HEK293 (cell line): ENCODE measurements at regions not wholly inside any gene's neighbourhood (a gene's known extent, or its start where the extent isn't known, plus 50 kb on each side); places are given as distances from the start of the nearest gene placed in this dataset.

Experiments used
- BCL11A ChIP-seq: fragments of 450-650 bp; formaldehyde crosslinking; IDR thresholded peaks from 2 replicates; pipeline ENCODE4 v1.5.1; 2016; ENCODE audit warnings: low read depth, missing biosample characterization, missing genetic modification characterization
- KLF10 ChIP-seq: fragments of 450-650 bp; IDR thresholded peaks from 2 replicates; pipeline ENCODE4 v1.5.1; 2018; ENCODE audit warnings: missing biosample characterization, mild to moderate bottlenecking, missing genetic modification characterization
- MYNN ChIP-seq: fragments of 450-650 bp; formaldehyde crosslinking; IDR thresholded peaks from 2 replicates; pipeline ENCODE4 v1.5.1; 2016; ENCODE audit warnings: missing biosample characterization, missing genetic modification characterization, borderline replicate concordance
- MZF1 ChIP-seq: fragments of 450-650 bp; formaldehyde crosslinking; IDR thresholded peaks from 2 replicates; pipeline ENCODE4 v1.5.1; 2017; ENCODE audit warnings: missing biosample characterization, missing genetic modification characterization, borderline replicate concordance
- SP2 ChIP-seq: fragments of 450-650 bp; formaldehyde crosslinking; IDR thresholded peaks from 2 replicates; pipeline ENCODE4 v1.5.1; 2016; ENCODE audit warnings: missing biosample characterization, missing genetic modification characterization
- YY1 ChIP-seq: fragments of 450-650 bp; formaldehyde crosslinking; IDR thresholded peaks from 2 replicates; pipeline ENCODE4 v1.5.1; 2018; ENCODE audit warnings: missing biosample characterization, missing genetic modification characterization
- ZBTB20 ChIP-seq: fragments of 450-650 bp; formaldehyde crosslinking; IDR thresholded peaks from 2 replicates; pipeline ENCODE4 v1.5.1; 2016; ENCODE audit warnings: missing biosample characterization, missing genetic modification characterization
- ZBTB26 ChIP-seq: fragments of 450-650 bp; formaldehyde crosslinking; optimal IDR thresholded peaks from 2 replicates; pipeline ENCODE3; 2016; ENCODE audit warnings: missing biosample characterization, mild to moderate bottlenecking, missing genetic modification characterization
- ZBTB7A ChIP-seq: fragments of 450-650 bp; formaldehyde crosslinking; IDR thresholded peaks from 2 replicates; pipeline ENCODE4 v1.5.1; 2016; ENCODE audit warnings: low read depth, missing biosample characterization, missing genetic modification characterization
- ZFHX2 ChIP-seq: fragments of 450-650 bp; formaldehyde crosslinking; conservative IDR thresholded peaks from 2 replicates; pipeline ENCODE4 v1.5.1; 2016; ENCODE audit warnings: missing biosample characterization, missing genetic modification characterization
- ZNF274 ChIP-seq, 2 experiments: fragments of 200-500 bp in 1 of 2; fragments of 450-650 bp in 1 of 2; sonication (Bioruptor generic) in 1 of 2; formaldehyde crosslinking in 1 of 2; IDR thresholded peaks; 2 replicates each; pipeline versions ENCODE4 v1.5.1 to v1.6.1; 2014 to 2016; ENCODE audit warnings: borderline replicate concordance in 1 of 2, inconsistent platforms in 1 of 2, low read length in 1 of 2, missing biosample characterization in 1 of 2, missing genetic modification characterization in 1 of 2
- ZNF530 ChIP-seq: fragments of 450-650 bp; formaldehyde crosslinking; IDR thresholded peaks from 2 replicates; pipeline ENCODE4 v1.5.1; 2016; ENCODE audit warnings: low read depth, missing biosample characterization, missing genetic modification characterization
- TF ChIP-seq, protein P1 (sequence below): fragments of 450-650 bp; formaldehyde crosslinking; IDR thresholded peaks from 2 replicates; pipeline ENCODE4 v1.5.1; 2016; ENCODE audit warnings: missing biosample characterization, missing genetic modification characterization
- TF ChIP-seq, protein P2 (sequence below): fragments of 450-650 bp; formaldehyde crosslinking; IDR thresholded peaks from 2 replicates; pipeline ENCODE4 v1.5.1; 2016; ENCODE audit warnings: missing biosample characterization, missing genetic modification characterization

- TF ChIP-seq, protein P1, sequence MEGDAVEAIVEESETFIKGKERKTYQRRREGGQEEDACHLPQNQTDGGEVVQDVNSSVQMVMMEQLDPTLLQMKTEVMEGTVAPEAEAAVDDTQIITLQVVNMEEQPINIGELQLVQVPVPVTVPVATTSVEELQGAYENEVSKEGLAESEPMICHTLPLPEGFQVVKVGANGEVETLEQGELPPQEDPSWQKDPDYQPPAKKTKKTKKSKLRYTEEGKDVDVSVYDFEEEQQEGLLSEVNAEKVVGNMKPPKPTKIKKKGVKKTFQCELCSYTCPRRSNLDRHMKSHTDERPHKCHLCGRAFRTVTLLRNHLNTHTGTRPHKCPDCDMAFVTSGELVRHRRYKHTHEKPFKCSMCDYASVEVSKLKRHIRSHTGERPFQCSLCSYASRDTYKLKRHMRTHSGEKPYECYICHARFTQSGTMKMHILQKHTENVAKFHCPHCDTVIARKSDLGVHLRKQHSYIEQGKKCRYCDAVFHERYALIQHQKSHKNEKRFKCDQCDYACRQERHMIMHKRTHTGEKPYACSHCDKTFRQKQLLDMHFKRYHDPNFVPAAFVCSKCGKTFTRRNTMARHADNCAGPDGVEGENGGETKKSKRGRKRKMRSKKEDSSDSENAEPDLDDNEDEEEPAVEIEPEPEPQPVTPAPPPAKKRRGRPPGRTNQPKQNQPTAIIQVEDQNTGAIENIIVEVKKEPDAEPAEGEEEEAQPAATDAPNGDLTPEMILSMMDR (tag by site-specific recombination): no peak
- TF ChIP-seq ZBTB7A (tag by site-specific recombination) (no peak), BCL11A (tag by site-specific recombination) (no peak), SP2 (tag by site-specific recombination) (no peak), ZBTB26 (tag by site-specific recombination) (no peak), MYNN (tag by site-specific recombination) (no peak), YY1 (tag by site-specific recombination) (no peak), MZF1 (tag by site-specific recombination) (no peak), ZNF530 (no peak), KLF10 (tag by site-specific recombination) (no peak), ZBTB20 (no peak), ZFHX2 (no peak), ZNF274 (IDR thresholded peaks at IDR 0.05; ENCODE audit: low read length) (no peak), ZNF274 (tag by site-specific recombination; IDR thresholded peaks at IDR 0.05; ENCODE audit: borderline replicate concordance) (no peak)
- TF ChIP-seq, protein P2, sequence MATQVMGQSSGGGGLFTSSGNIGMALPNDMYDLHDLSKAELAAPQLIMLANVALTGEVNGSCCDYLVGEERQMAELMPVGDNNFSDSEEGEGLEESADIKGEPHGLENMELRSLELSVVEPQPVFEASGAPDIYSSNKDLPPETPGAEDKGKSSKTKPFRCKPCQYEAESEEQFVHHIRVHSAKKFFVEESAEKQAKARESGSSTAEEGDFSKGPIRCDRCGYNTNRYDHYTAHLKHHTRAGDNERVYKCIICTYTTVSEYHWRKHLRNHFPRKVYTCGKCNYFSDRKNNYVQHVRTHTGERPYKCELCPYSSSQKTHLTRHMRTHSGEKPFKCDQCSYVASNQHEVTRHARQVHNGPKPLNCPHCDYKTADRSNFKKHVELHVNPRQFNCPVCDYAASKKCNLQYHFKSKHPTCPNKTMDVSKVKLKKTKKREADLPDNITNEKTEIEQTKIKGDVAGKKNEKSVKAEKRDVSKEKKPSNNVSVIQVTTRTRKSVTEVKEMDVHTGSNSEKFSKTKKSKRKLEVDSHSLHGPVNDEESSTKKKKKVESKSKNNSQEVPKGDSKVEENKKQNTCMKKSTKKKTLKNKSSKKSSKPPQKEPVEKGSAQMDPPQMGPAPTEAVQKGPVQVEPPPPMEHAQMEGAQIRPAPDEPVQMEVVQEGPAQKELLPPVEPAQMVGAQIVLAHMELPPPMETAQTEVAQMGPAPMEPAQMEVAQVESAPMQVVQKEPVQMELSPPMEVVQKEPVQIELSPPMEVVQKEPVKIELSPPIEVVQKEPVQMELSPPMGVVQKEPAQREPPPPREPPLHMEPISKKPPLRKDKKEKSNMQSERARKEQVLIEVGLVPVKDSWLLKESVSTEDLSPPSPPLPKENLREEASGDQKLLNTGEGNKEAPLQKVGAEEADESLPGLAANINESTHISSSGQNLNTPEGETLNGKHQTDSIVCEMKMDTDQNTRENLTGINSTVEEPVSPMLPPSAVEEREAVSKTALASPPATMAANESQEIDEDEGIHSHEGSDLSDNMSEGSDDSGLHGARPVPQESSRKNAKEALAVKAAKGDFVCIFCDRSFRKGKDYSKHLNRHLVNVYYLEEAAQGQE: no peak
These were observed 116.1 kb upstream of the KLHL25 start for GRCh38 chr15:85910834-85911233.
